NCI-H226 (cell line): ENCODE measurements at regions not wholly inside any gene's neighbourhood (a gene's known extent, or its start where the extent isn't known, plus 50 kb on each side); places are given as distances from the start of the nearest gene placed in this dataset.

Experiments used
- DNase-seq: peaks from one replicate; pipeline ENCODE4 v3.0.0-alpha.2; 2015

- no peak for DNase-seq
Measured at GRCh38 chr15:93217343-93217742, 128.3 kb upstream of the RGMA start.

GRCh38 chr15:93214106-93214505 is 125.1 kb upstream of the RGMA start:
- DNase-seq, result no peak

GRCh38 chr15:93213281-93213680 is 124.3 kb upstream of the RGMA start:
- no peak for DNase-seq

- no peak for DNase-seq
Measured at GRCh38 chr15:93212578-93212977, 123.6 kb upstream of the RGMA start.

- no peak for DNase-seq
Measured at GRCh38 chr15:93210995-93211394, 122.0 kb upstream of the RGMA start.

GRCh38 chr15:93209690-93210445 is 120.9 kb upstream of the RGMA start:
- DNase-seq, result no peak

GRCh38 chr15:93206893-93207292 is 117.9 kb upstream of the RGMA start:
- no peak for DNase-seq

GRCh38 chr15:93205413-93205812 is 116.4 kb upstream of the RGMA start:
- DNase-seq, result no peak

GRCh38 chr15:93203036-93203435 is 114.0 kb upstream of the RGMA start:
- no peak for DNase-seq

- DNase-seq, result no peak
Measured at GRCh38 chr15:93202405-93202804, 113.4 kb upstream of the RGMA start.

- DNase-seq, result no peak
Measured at GRCh38 chr15:93201940-93202339, 112.9 kb upstream of the RGMA start.

- DNase-seq, result no peak
Measured at GRCh38 chr15:93200837-93201226, 111.8 kb upstream of the RGMA start.

- DNase-seq, result no peak
Measured at GRCh38 chr15:93200081-93200836, 111.2 kb upstream of the RGMA start.

GRCh38 chr15:93196135-93196670 is 107.2 kb upstream of the RGMA start:
- DNase-seq, result no peak

GRCh38 chr15:93195109-93195508 is 106.1 kb upstream of the RGMA start:
- no peak for DNase-seq

GRCh38 chr15:93190238-93190637 is 101.2 kb upstream of the RGMA start:
- DNase-seq, result no peak

- no peak for DNase-seq
Measured at GRCh38 chr15:93189561-93189960, 100.5 kb upstream of the RGMA start.

- no peak for DNase-seq
Measured at GRCh38 chr15:93188236-93188635, 99.2 kb upstream of the RGMA start.

GRCh38 chr15:93185796-93186195 is 96.8 kb upstream of the RGMA start:
- no peak for DNase-seq

- DNase-seq, result no peak
Measured at GRCh38 chr15:93182703-93183205, 93.7 kb upstream of the RGMA start.

GRCh38 chr15:93180656-93181055 is 91.6 kb upstream of the RGMA start:
- no peak for DNase-seq

GRCh38 chr15:93180128-93180527 is 91.1 kb upstream of the RGMA start:
- no peak for DNase-seq

- no peak for DNase-seq
Measured at GRCh38 chr15:93179700-93180102, 90.7 kb upstream of the RGMA start.

- DNase-seq, result no peak
Measured at GRCh38 chr15:93179072-93179471, 90.1 kb upstream of the RGMA start.
